B cell (primary cell): ENCODE measurements at regions not wholly inside any gene's neighbourhood (a gene's known extent, or its start where the extent isn't known, plus 50 kb on each side); places are given as distances from the start of the nearest gene placed in this dataset.
"Not testable (repeated sequence)": the region's sequence is repeated elsewhere in the genome, so short reads cannot be mapped to it uniquely, and the experiment has no call there.

Source experiments
- ATAC-seq: fragments of 200-7000 bp; cut with Tn5 transposase; one replicate; pipeline ENCODE4 v1.10.0; 2021; ENCODE audit warnings: low read depth, mild to moderate bottlenecking, moderate number of reproducible peaks, moderate library complexity
- CTCF ChIA-PET: fragments of 350-600 bp; sonication (Branson Sonifier 250); formaldehyde crosslinking; loops from one replicate; lab custom pipeline; 2021; ENCODE audit warnings: antibody characterized with exemption, inconsistent platforms; lab: Charles Lee
- POLR2A ChIA-PET: fragments of 350-600 bp; sonication (Branson Sonifier 250); formaldehyde crosslinking; loops from one replicate; lab custom pipeline; 2021; ENCODE audit warnings: antibody characterized with exemption; lab: Charles Lee
- DNase-seq: peaks from one replicate; pipeline ENCODE4 v3.0.0; 2013
- H2AFZ ChIP-seq: 2 replicates; pipeline ENCODE4 v1.6.1; 2012; ENCODE audit warnings: mild to moderate bottlenecking, low read depth, low read length; ENCODE audit not compliant: insufficient read depth, poor library complexity, severe bottlenecking
- H3K27ac ChIP-seq, 2 donors: 1 replicate in 1 of 2; 2 replicates in 1 of 2; pipeline ENCODE4 v1.5.1; 2012 to 2013; ENCODE audit warnings: low read length in 2 of 2, mild to moderate bottlenecking in 2 of 2, moderate library complexity in 1 of 2
- H3K27me3 ChIP-seq, 4 experiments: fragments of 200-600 bp in 1 of 4; sonication (generic) in 1 of 4; replicated peaks in 1 of 4; 1 replicate in 2 of 4; 2 replicates in 2 of 4; pipeline versions ENCODE4 v1.6.1 to v1.7.0; 2013 to 2016; ENCODE audit warnings: low read length in 3 of 4, mild to moderate bottlenecking in 2 of 4, mixed read lengths in 1 of 4, moderate library complexity in 1 of 4; ENCODE audit not compliant: insufficient read depth in 4 of 4, control insufficient read depth in 3 of 4; ENCODE audit errors: control extremely low read depth in 1 of 4
- H3K36me3 ChIP-seq, 2 experiments: replicated peaks in 1 of 2; 1 replicate in 1 of 2; 2 replicates in 1 of 2; pipeline versions ENCODE4 v1.6.1 to v1.7.1; 2013; ENCODE audit warnings: low read length in 1 of 2; ENCODE audit not compliant: insufficient read depth in 2 of 2, control insufficient read depth in 1 of 2; ENCODE audit errors: control extremely low read depth in 1 of 2, extremely low read depth in 1 of 2
- H3K4me1 ChIP-seq, 2 donors: fragments of 200-600 bp in 1 of 2; sonication (generic) in 1 of 2; 1 replicate in 1 of 2; 2 replicates in 1 of 2; pipeline versions ENCODE4 v1.5.1 to v1.6.1; 2013 to 2017; ENCODE audit warnings: low read length in 2 of 2; ENCODE audit not compliant: control insufficient read depth in 2 of 2, insufficient read depth in 2 of 2
- H3K4me2 ChIP-seq: replicated peaks from 2 replicates; pipeline ENCODE3; 2012; ENCODE audit warnings: mild to moderate bottlenecking, low read depth, low read length; ENCODE audit not compliant: poor library complexity, severe bottlenecking
- H3K4me3 ChIP-seq, 5 experiments: fragments of 200-600 bp in 1 of 5; sonication (generic) in 1 of 5; 1 replicate in 3 of 5; 2 replicates in 2 of 5; pipeline versions ENCODE4 v1.5.1 to v1.7.0; 2011 to 2016; ENCODE audit warnings: low read length in 4 of 5, mild to moderate bottlenecking in 4 of 5, low read depth in 2 of 5, control low read depth in 1 of 5, moderate library complexity in 1 of 5; ENCODE audit not compliant: insufficient read depth in 1 of 5; ENCODE audit errors: control extremely low read depth in 1 of 5, extremely low read depth in 1 of 5
- H3K79me2 ChIP-seq: fragments of 200-600 bp; sonication (generic); one replicate; pipeline ENCODE4 v1.6.0; 2016; ENCODE audit warnings: low read length; ENCODE audit not compliant: control insufficient read depth, insufficient read depth
- H3K9ac ChIP-seq: fragments of 200-600 bp; sonication (generic); 2 replicates; pipeline ENCODE4 v1.6.1; 2017; ENCODE audit warnings: mild to moderate bottlenecking, low read length, moderate library complexity
- H3K9me3 ChIP-seq, 3 donors: one replicate each; pipeline versions ENCODE4 v1.6.1 to v1.7.1; 2013; ENCODE audit warnings: low read length in 2 of 3; ENCODE audit not compliant: control insufficient read depth in 2 of 3, insufficient read depth in 1 of 3; ENCODE audit errors: control extremely low read depth in 1 of 3
- H4K20me1 ChIP-seq: 2 replicates; pipeline ENCODE4 v1.6.0; 2012; ENCODE audit warnings: mild to moderate bottlenecking, low read length; ENCODE audit not compliant: insufficient read depth, control insufficient read depth, poor library complexity, severe bottlenecking
- H3K27ac Mint-ChIP-seq: one replicate; pipeline ENCODE4 v1.8.0; 2021; ENCODE audit warnings: mixed read lengths
- H3K27me3 Mint-ChIP-seq: one replicate; pipeline ENCODE4 v1.8.0; 2021; ENCODE audit warnings: mixed read lengths
- H3K4me1 Mint-ChIP-seq: one replicate; pipeline ENCODE4 v1.8.0; 2021; ENCODE audit warnings: mixed read lengths
- H3K4me3 Mint-ChIP-seq: one replicate; pipeline ENCODE4 v1.8.0; 2021; ENCODE audit warnings: mixed read lengths
- H3K9me3 Mint-ChIP-seq: one replicate; pipeline ENCODE4 v1.8.0; 2022; ENCODE audit warnings: mixed read lengths; ENCODE audit not compliant: insufficient read depth
- CTCF ChIP-seq: fragments of 200-600 bp; IDR thresholded peaks from one replicate; pipeline ENCODE4 v1.8.0; 2022; ENCODE audit warnings: antibody characterized with exemption, mild to moderate bottlenecking
- WGBS: methylation state at CpG from one replicate; pipeline ENCODE4 v1.1.5; 2013; ENCODE audit warnings: missing lambda C conversion rate; ENCODE audit not compliant: insufficient coverage; 5-methylcytosine and 5-hydroxymethylcytosine counted together
- intact Hi-C: fragments of 100-400 bp; cut with micrococcal nuclease; formaldehyde crosslinking; loops from one replicate; pipeline ENCODE4 v1.10.0; 2022

GRCh38 chr10:6984971-6985370 lies 404.9 kb upstream of the PRKCQ start:
- H3K4me3 Mint-ChIP-seq, result no peak overlapping the region
- CTCF ChIA-PET, result no interaction called here
- H3K27me3 ChIP-seq, result no peaks in the 10 kb centered on the region
- H3K9me3 ChIP-seq, result no peaks in the 10 kb centered on the region
- H3K36me3 ChIP-seq, result no peaks in the 10 kb centered on the region
- no CpG with 5 or more reads among the region's 2 CpGs for WGBS
- no peak for DNase-seq
- H3K4me1 Mint-ChIP-seq, result no peaks in the 10 kb centered on the region
- H2AFZ ChIP-seq, result no peak overlapping the region
- no peak overlapping the region for H3K4me3 ChIP-seq
- no peak for TF ChIP-seq CTCF
- ATAC-seq, result no peak
- intact Hi-C loops, result no loop called here
- H3K27ac ChIP-seq, result no peak overlapping the region
- no peaks in the 10 kb centered on the region for H3K79me2 ChIP-seq
- POLR2A ChIA-PET, result no interaction called here
- H3K9ac ChIP-seq, result no peak overlapping the region
- no peaks in the 10 kb centered on the region for H4K20me1 ChIP-seq
- H3K4me2 ChIP-seq, result no peak overlapping the region
- H3K9me3 Mint-ChIP-seq, result peaks cover 4% of the 10 kb centered on the region
- peaks cover 9% of the 10 kb centered on the region for H3K27me3 Mint-ChIP-seq
- no peaks in the 10 kb centered on the region for H3K4me1 ChIP-seq
- H3K27ac Mint-ChIP-seq, result no peak overlapping the region

- CTCF ChIA-PET, result interaction anchor here (0.8 kb wide), 1 partner anchor 64 kb away, joined by 3 read pairs; no protein-coding TSS in a partner anchor
- ATAC-seq, intact Hi-C loops: not testable (repeated sequence)
Measured at GRCh38 chr10:6984016-6984415, 403.9 kb upstream of the PRKCQ start.

More at GRCh38 chr10:6984016-6984415, 403.9 kb upstream of the PRKCQ start:
- DNase-seq, H3K4me1 ChIP-seq, H3K4me1 Mint-ChIP-seq, H3K9me3 Mint-ChIP-seq, H3K9me3 ChIP-seq, H3K9ac ChIP-seq, H3K27me3 ChIP-seq, H3K27ac ChIP-seq, H3K36me3 ChIP-seq, H2AFZ ChIP-seq, H3K27ac Mint-ChIP-seq, H4K20me1 ChIP-seq, H3K4me3 ChIP-seq, H3K4me2 ChIP-seq, H3K4me3 Mint-ChIP-seq, H3K79me2 ChIP-seq, POLR2A ChIA-PET: not testable (repeated sequence)
- WGBS, result no CpG with 5 or more reads among the region's 5 CpGs
- peaks cover 15% of the 10 kb centered on the region for H3K27me3 Mint-ChIP-seq
